H9 (cell line): ENCODE measurements at regions not wholly inside any gene's neighbourhood (a gene's known extent, or its start where the extent isn't known, plus 50 kb on each side); places are given as distances from the start of the nearest gene placed in this dataset.

ENCODE experiments used
- DNase-seq: peaks from one replicate; pipeline ENCODE4 v3.0.0-alpha.2; 2017
- H2AFZ ChIP-seq: one replicate; pipeline ENCODE4 v1.6.1; 2013; ENCODE audit warnings: mild to moderate bottlenecking, low read length, control low read depth, moderate library complexity
- H2AK5ac ChIP-seq: 2 replicates; pipeline ENCODE4 v1.6.1; 2013; ENCODE audit warnings: low read length, control low read depth, mixed read lengths; ENCODE audit not compliant: insufficient read length
- H2BK120ac ChIP-seq: one replicate; pipeline ENCODE4 v1.6.1; 2013; ENCODE audit warnings: low read depth, mild to moderate bottlenecking, low read length, control low read depth, inconsistent platforms; ENCODE audit not compliant: poor library complexity, severe bottlenecking
- H2BK12ac ChIP-seq: 2 replicates; pipeline ENCODE4 v1.6.1; 2013; ENCODE audit warnings: low read length, control low read depth, mixed read lengths, low read depth; ENCODE audit not compliant: insufficient read length
- H2BK15ac ChIP-seq: 2 replicates; pipeline ENCODE4 v1.6.1; 2013; ENCODE audit warnings: low read depth, low read length, control low read depth
- H2BK20ac ChIP-seq: one replicate; pipeline ENCODE4 v1.6.1; 2013; ENCODE audit warnings: low read depth, mild to moderate bottlenecking, low read length, control low read depth, inconsistent platforms; ENCODE audit not compliant: poor library complexity, severe bottlenecking
- H2BK5ac ChIP-seq: 2 replicates; pipeline ENCODE4 v1.6.1; 2013; ENCODE audit warnings: low read length, control low read depth, mixed read lengths; ENCODE audit not compliant: insufficient read length
- H3K14ac ChIP-seq: 2 replicates; pipeline ENCODE4 v1.6.1; 2013; ENCODE audit warnings: low read length, control low read depth; ENCODE audit not compliant: insufficient read depth
- H3K18ac ChIP-seq: 2 replicates; pipeline ENCODE4 v1.6.1; 2013; ENCODE audit warnings: low read depth, mild to moderate bottlenecking, mixed read lengths, low read length, control low read depth; ENCODE audit not compliant: insufficient read length
- H3K23ac ChIP-seq: 2 replicates; pipeline ENCODE4 v1.6.1; 2013; ENCODE audit warnings: low read length, control low read depth, mixed read lengths, low read depth; ENCODE audit not compliant: insufficient read length
- H3K23me2 ChIP-seq: 2 replicates; pipeline ENCODE4 v1.6.1; 2013; ENCODE audit warnings: low read depth, mild to moderate bottlenecking, mixed read lengths, low read length, control low read depth; ENCODE audit not compliant: insufficient read length, poor library complexity, severe bottlenecking
- H3K27ac ChIP-seq: 2 replicates; pipeline ENCODE4 v1.5.1; 2013; ENCODE audit warnings: low read length, control low read depth, mixed read lengths, low read depth; ENCODE audit not compliant: insufficient read length
- H3K27me3 ChIP-seq: 2 replicates; pipeline ENCODE4 v1.6.1; 2013; ENCODE audit warnings: low read length, control low read depth, inconsistent platforms; ENCODE audit not compliant: insufficient read depth
- H3K4ac ChIP-seq: 2 replicates; pipeline ENCODE4 v1.6.1; 2013; ENCODE audit warnings: low read depth, mild to moderate bottlenecking, control low read depth, inconsistent platforms, low read length, moderate library complexity
- H3K4me1 ChIP-seq: 2 replicates; pipeline ENCODE4 v1.6.1; 2013; ENCODE audit warnings: low read length, control low read depth, inconsistent platforms; ENCODE audit not compliant: insufficient read depth
- H3K4me2 ChIP-seq: 2 replicates; pipeline ENCODE4 v1.6.1; 2013; ENCODE audit warnings: low read length, control low read depth, mixed read lengths; ENCODE audit not compliant: insufficient read length, insufficient read depth
- H3K56ac ChIP-seq: 2 replicates; pipeline ENCODE4 v1.6.1; 2013; ENCODE audit warnings: low read depth, mild to moderate bottlenecking, mixed read lengths, low read length, control low read depth; ENCODE audit not compliant: insufficient read length
- H3K79me1 ChIP-seq: 2 replicates; pipeline ENCODE4 v1.6.1; 2013; ENCODE audit warnings: low read depth, mild to moderate bottlenecking, moderate library complexity, low read length, control low read depth, inconsistent platforms; ENCODE audit not compliant: insufficient read depth, poor library complexity, severe bottlenecking
- H3K79me2 ChIP-seq: 2 replicates; pipeline ENCODE4 v1.6.1; 2013; ENCODE audit warnings: low read length, control low read depth, inconsistent platforms; ENCODE audit not compliant: insufficient read depth
- H3K9ac ChIP-seq: 2 replicates; pipeline ENCODE4 v1.6.1; 2013; ENCODE audit warnings: low read length, control low read depth, mixed read lengths; ENCODE audit not compliant: insufficient read length; ENCODE audit errors: extremely low read depth
- H3K9me3 ChIP-seq: one replicate; pipeline ENCODE4 v1.6.1; 2013; ENCODE audit warnings: low read depth, low read length, inconsistent platforms; ENCODE audit not compliant: control insufficient read depth
- H3T11ph ChIP-seq: one replicate; pipeline ENCODE4 v1.6.1; 2013; ENCODE audit warnings: mild to moderate bottlenecking, low read length, control low read depth, inconsistent platforms
- H4K20me1 ChIP-seq: one replicate; pipeline ENCODE4 v1.6.1; 2013; ENCODE audit not compliant: control insufficient read depth, insufficient read length, insufficient read depth
- H4K5ac ChIP-seq: 2 replicates; pipeline ENCODE4 v1.6.1; 2013; ENCODE audit warnings: low read depth, mild to moderate bottlenecking, mixed read lengths, low read length, control low read depth; ENCODE audit not compliant: insufficient read length
- H4K8ac ChIP-seq: replicated peaks from 2 replicates; pipeline ENCODE4 v1.6.1; 2013; ENCODE audit warnings: low read length, control low read depth, mixed read lengths, low read depth; ENCODE audit not compliant: insufficient read length
- H4K91ac ChIP-seq: 2 replicates; pipeline ENCODE4 v1.6.1; 2013; ENCODE audit warnings: low read depth, mild to moderate bottlenecking, moderate library complexity, mixed read lengths, low read length, control low read depth; ENCODE audit not compliant: insufficient read length
- H3K27ac Mint-ChIP-seq, 3 experiments: 2 replicates in 2 of 3; 3 replicates in 1 of 3; pipeline ENCODE4 v1.8.0; 2020 to 2021; ENCODE audit warnings: mixed read lengths in 3 of 3, mild to moderate bottlenecking in 1 of 3, moderate library complexity in 1 of 3
- H3K27me3 Mint-ChIP-seq: 2 replicates; pipeline ENCODE4 v1.8.0; 2021; ENCODE audit warnings: low read depth, mild to moderate bottlenecking, moderate library complexity, mixed read lengths
- H3K36me3 Mint-ChIP-seq, 3 experiments: 2 replicates in 2 of 3; 3 replicates in 1 of 3; pipeline ENCODE4 v1.8.0; 2020 to 2021; ENCODE audit warnings: low read depth in 3 of 3, mixed read lengths in 3 of 3; ENCODE audit not compliant: insufficient read depth in 1 of 3
- H3K4me1 Mint-ChIP-seq, 2 experiments: 2 replicates each; pipeline ENCODE4 v1.8.0; 2020; ENCODE audit warnings: mixed read lengths in 2 of 2
- H3K4me3 Mint-ChIP-seq, 2 experiments: 2 replicates in 1 of 2; 3 replicates in 1 of 2; pipeline ENCODE4 v1.8.0; 2020 to 2021; ENCODE audit warnings: mild to moderate bottlenecking in 2 of 2, mixed read lengths in 2 of 2, moderate library complexity in 1 of 2
- H3K9me3 Mint-ChIP-seq, 2 experiments: 2 replicates in 1 of 2; 3 replicates in 1 of 2; pipeline ENCODE4 v1.8.0; 2020; ENCODE audit warnings: mild to moderate bottlenecking in 2 of 2, mixed read lengths in 2 of 2, moderate library complexity in 1 of 2
- WGBS: extraction: QIAGEN DNeasy Blood & Tissue Kit; methylation state at CpG from one replicate; pipeline ENCODE4 v1.1.7; 2013; ENCODE audit warnings: missing lambda C conversion rate, low lambda C conversion rate, mixed read lengths; ENCODE audit not compliant: insufficient read length; ENCODE audit errors: extremely low coverage; 5-methylcytosine and 5-hydroxymethylcytosine counted together
- TF ChIP-seq, protein P1 (sequence below): fragments of 200-600 bp; sonication (generic); conservative IDR thresholded peaks from 3 replicates; pipeline ENCODE4 v1.8.0; 2021; ENCODE audit warnings: antibody characterized with exemption, mild to moderate bottlenecking

DNA sequence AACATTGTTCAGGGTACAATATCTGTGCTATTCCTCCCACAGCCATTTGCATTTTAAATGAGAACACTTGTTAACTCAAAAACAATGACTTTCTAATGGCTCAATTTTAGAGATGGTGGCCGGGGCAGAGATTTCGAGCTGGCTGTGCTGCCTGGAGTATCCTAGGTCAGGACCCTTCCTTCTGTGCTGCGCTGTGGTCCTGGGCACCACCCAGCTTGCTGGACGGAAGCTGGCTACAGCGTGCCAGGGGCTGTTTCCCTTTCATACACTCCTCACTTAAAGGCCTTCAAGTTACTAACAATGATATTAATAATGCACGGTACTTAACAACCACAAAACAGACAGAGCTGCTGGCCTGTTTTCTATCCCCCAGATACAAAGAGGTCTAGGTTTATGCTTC, 194.4 kb upstream of the CST7 start:
- DNase-seq = peak; percentile 5
- H3K79me1 ChIP-seq = no peaks in the 10 kb centered on the region

More for the DNA sequence above, 194.4 kb upstream of the CST7 start:
- Histone ChIP-seq H4K8ac (no peak overlapping the region), H3K23ac (no peak overlapping the region), H2BK120ac (no peak overlapping the region), H2AFZ (no peak overlapping the region), H3K9me3 (no peaks in the 10 kb centered on the region), H2BK5ac (no peak overlapping the region), H2BK15ac (no peak overlapping the region), H3K4ac (no peak overlapping the region), H3T11ph (no peak overlapping the region), H2AK5ac (no peak overlapping the region), H3K14ac (no peak overlapping the region), H4K5ac (no peak overlapping the region), H4K91ac (no peak overlapping the region), H3K23me2 (no peaks in the 10 kb centered on the region), H3K9ac (no peak overlapping the region), H2BK12ac (no peak overlapping the region), H3K4me1 (no peaks in the 10 kb centered on the region), H4K20me1 (no peaks in the 10 kb centered on the region), H3K56ac (no peak overlapping the region), H3K4me2 (no peak overlapping the region), H3K18ac (no peak overlapping the region), H3K27ac (no peak overlapping the region), H2BK20ac (no peak overlapping the region), H3K79me2 (no peaks in the 10 kb centered on the region), H3K27me3 (no peaks in the 10 kb centered on the region)
- H3K27ac Mint-ChIP-seq = peak overlapping the region in 1 of 3 experiments; percentile 49; a peak in 1 of 7 replicates
- TF ChIP-seq, protein P1, sequence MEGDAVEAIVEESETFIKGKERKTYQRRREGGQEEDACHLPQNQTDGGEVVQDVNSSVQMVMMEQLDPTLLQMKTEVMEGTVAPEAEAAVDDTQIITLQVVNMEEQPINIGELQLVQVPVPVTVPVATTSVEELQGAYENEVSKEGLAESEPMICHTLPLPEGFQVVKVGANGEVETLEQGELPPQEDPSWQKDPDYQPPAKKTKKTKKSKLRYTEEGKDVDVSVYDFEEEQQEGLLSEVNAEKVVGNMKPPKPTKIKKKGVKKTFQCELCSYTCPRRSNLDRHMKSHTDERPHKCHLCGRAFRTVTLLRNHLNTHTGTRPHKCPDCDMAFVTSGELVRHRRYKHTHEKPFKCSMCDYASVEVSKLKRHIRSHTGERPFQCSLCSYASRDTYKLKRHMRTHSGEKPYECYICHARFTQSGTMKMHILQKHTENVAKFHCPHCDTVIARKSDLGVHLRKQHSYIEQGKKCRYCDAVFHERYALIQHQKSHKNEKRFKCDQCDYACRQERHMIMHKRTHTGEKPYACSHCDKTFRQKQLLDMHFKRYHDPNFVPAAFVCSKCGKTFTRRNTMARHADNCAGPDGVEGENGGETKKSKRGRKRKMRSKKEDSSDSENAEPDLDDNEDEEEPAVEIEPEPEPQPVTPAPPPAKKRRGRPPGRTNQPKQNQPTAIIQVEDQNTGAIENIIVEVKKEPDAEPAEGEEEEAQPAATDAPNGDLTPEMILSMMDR = no peak
- H3K9me3 Mint-ChIP-seq = peaks cover 3% of the 10 kb centered on the region in 2 experiments; a peak in 3 of 5 replicates
- H3K4me3 Mint-ChIP-seq = no peak overlapping the region
- no peaks in the 10 kb centered on the region for H3K27me3 Mint-ChIP-seq
- H3K4me1 Mint-ChIP-seq = peaks cover 0 to 4% of the 10 kb centered on the region in 2 experiments; a peak in 1 of 4 replicates
- H3K36me3 Mint-ChIP-seq = no peaks in the 10 kb centered on the region
- WGBS = no CpG with 5 or more reads among the region's 6 CpGs
